ENCODE measurements at regions not wholly inside any gene's neighbourhood (a gene's known extent, or its start where the extent isn't known, plus 50 kb on each side); places are given as distances from the start of the nearest gene placed in this dataset.

DNA sequence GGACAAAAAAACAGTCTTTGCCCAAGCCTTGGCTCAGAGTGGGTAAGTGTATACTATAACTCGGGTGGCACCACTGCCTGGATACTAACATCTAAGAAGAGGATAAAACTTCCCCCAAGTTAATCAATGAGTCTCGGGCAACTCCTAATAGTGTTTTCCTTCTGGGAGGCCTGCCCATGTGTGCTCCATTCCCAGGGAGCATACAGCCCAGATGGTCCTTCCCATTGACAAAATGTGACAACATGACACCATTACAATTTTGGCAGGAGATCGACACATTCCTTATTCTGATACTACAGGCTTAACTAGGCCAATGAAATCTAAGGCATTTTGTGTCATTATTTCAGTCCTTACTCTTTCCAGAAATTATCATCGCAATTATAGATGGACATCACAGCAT is 52.7 kb upstream of the CRIM1 start:
- TF ChIP-seq CTCF (conservative IDR thresholded peaks at IDR 0.05; ENCODE audit: low read length) (no peak), EZH2phosphoT487 (IDR thresholded peaks at IDR 0.05; ENCODE audit: borderline replicate concordance) (no peak)
